ENCODE measurements at regions not wholly inside any gene's neighbourhood (a gene's known extent, or its start where the extent isn't known, plus 50 kb on each side); places are given as distances from the start of the nearest gene placed in this dataset.
"Not testable (repeated sequence)": the region's sequence is repeated elsewhere in the genome, so short reads cannot be mapped to it uniquely, and the experiment has no call there.

DNA sequence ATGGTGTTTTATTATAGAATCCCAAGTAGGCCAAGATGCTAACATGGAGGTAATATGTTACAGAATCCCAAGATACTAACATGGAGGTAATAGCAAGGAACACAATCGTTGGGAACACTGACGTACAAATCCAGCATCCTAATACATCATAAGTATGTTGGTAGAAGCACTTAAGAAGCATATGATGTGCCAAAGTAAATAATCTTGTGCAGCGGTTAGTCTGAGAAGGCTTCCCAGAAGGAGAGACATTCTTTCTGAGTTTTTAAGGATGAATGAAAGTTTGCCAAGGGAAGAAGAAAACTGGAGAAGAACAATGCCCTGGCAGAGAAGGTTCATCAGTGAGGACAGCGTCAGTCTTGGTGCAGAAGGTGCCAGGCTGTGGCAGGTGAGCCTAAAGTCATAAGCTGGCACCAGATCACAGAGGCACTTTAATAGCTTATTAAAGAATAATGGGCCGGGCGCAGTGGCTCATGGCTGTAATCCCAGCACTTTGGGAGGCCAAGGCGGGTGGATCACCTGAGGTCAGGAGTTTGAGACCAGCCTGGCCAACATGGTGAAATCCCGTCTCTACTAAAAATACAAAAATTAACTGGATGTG, 294.5 kb upstream of the PIK3R1 start:
- intact Hi-C loops (cut with DNase I) = no loop called here
- Histone ChIP-seq H3K9me3 (no peaks in the 10 kb centered on the region), H3K27me3 (no peaks in the 10 kb centered on the region), H3K36me3 (no peaks in the 10 kb centered on the region), H3K27ac (no peak overlapping the region), H3K4me1 (no peaks in the 10 kb centered on the region), H3K4me3 (no peak overlapping the region)
- DNase-seq (ENCODE audit: extremely low spot score in 2 of 2) = no peak
- TF ChIP-seq, protein P1, sequence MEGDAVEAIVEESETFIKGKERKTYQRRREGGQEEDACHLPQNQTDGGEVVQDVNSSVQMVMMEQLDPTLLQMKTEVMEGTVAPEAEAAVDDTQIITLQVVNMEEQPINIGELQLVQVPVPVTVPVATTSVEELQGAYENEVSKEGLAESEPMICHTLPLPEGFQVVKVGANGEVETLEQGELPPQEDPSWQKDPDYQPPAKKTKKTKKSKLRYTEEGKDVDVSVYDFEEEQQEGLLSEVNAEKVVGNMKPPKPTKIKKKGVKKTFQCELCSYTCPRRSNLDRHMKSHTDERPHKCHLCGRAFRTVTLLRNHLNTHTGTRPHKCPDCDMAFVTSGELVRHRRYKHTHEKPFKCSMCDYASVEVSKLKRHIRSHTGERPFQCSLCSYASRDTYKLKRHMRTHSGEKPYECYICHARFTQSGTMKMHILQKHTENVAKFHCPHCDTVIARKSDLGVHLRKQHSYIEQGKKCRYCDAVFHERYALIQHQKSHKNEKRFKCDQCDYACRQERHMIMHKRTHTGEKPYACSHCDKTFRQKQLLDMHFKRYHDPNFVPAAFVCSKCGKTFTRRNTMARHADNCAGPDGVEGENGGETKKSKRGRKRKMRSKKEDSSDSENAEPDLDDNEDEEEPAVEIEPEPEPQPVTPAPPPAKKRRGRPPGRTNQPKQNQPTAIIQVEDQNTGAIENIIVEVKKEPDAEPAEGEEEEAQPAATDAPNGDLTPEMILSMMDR (IDR thresholded peaks at IDR 0.05) = no peak
- TF ChIP-seq POLR2AphosphoS5 (IDR thresholded peaks at IDR 0.05; ENCODE audit: insufficient read depth in 1 of 2, low read depth in 1 of 2) (no peak), POLR2A (IDR thresholded peaks at IDR 0.05) (no peak)

DNA sequence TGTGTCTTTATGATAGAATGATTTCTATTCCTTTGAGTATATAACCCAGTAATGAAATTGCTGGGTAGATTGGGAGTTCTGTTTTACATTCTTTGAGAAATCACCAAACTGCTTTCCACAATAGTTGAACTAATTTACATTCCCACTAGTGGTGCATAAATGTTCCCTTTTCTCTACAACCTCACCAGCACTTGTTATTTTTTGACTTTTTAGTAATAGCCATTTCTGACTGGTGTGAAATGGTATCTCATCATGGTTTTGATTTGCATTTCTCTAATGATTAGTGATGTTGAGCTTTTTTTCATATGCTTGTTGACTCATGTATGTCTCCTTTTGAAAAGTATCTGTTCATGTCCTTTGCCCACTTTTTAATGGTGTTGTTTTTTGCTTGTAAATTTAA, 296.0 kb upstream of the PIK3R1 start:
- H3K27ac ChIP-seq; H3K4me3 ChIP-seq; intact Hi-C loops (cut with DNase I); DNase-seq (ENCODE audit: extremely low spot score in 2 of 2); H3K9me3 ChIP-seq; H3K36me3 ChIP-seq; H3K27me3 ChIP-seq: not testable (repeated sequence)
- peaks cover 15% of the 10 kb centered on the region for H3K4me1 ChIP-seq

DNA sequence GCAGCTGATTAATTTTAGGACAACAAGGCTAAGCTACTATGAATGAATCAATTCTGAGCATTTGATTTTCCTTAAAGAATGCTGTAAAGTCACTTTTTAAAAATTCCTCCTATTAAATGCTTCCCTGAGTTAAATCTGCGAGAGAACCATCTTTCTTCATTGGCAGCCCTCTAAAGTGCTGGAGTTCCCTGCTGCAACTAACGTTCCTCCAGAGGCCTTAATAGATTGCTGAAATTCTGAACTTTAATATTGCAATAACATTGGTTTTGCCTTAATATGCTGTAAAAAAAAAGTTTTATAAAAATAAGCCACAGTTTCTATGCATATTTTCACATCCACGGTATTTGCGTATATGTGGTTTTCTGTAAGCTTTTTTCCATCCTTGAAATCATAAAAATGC, 298.0 kb upstream of the PIK3R1 start:
- peaks cover 23% of the 10 kb centered on the region for H3K4me1 ChIP-seq
- no peak overlapping the region for H3K4me3 ChIP-seq
- H3K9me3 ChIP-seq = no peaks in the 10 kb centered on the region
- H3K27ac ChIP-seq = no peak overlapping the region
- TF ChIP-seq POLR2A (IDR thresholded peaks at IDR 0.05) (no peak), POLR2AphosphoS5 (IDR thresholded peaks at IDR 0.05; ENCODE audit: insufficient read depth in 1 of 2, low read depth in 1 of 2) (no peak)
- TF ChIP-seq, protein P1 (IDR thresholded peaks at IDR 0.05) = no peak
- H3K36me3 ChIP-seq = no peaks in the 10 kb centered on the region
- no peaks in the 10 kb centered on the region for H3K27me3 ChIP-seq
- no peak for DNase-seq (ENCODE audit: extremely low spot score in 2 of 2)
- intact Hi-C loops (cut with DNase I) = no loop called here

DNA sequence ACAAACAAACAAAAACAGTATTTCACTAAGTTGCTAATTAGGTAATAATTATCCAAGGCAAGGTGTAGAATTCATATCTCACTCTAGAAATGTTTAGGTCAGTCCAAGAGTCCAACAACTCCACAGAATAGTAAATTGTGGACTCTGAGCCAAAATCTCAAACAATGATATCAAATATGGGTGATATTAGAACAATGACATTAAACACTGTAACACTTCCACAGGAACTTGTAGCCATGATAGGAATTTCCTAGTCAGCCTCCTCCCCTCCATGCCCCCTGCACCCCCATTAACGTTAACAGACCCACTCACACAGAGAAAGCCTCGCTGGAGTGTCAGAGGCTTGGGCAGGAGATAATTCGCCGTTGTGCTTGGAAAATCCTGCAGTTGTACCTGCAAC, 305.0 kb upstream of the PIK3R1 start:
- Histone ChIP-seq H3K27ac (no peak overlapping the region), H3K27me3 (no peaks in the 10 kb centered on the region), H3K4me1 (peaks cover 18% of the 10 kb centered on the region), H3K36me3 (no peaks in the 10 kb centered on the region), H3K4me3 (no peak overlapping the region), H3K9me3 (no peaks in the 10 kb centered on the region)
- no peak for DNase-seq (ENCODE audit: extremely low spot score in 2 of 2)
- TF ChIP-seq POLR2A (IDR thresholded peaks at IDR 0.05) (no peak), POLR2AphosphoS5 (IDR thresholded peaks at IDR 0.05; ENCODE audit: insufficient read depth in 1 of 2, low read depth in 1 of 2) (no peak)
- TF ChIP-seq, protein P1 (IDR thresholded peaks at IDR 0.05) = no peak
- intact Hi-C loops (cut with DNase I) = no loop called here

DNA sequence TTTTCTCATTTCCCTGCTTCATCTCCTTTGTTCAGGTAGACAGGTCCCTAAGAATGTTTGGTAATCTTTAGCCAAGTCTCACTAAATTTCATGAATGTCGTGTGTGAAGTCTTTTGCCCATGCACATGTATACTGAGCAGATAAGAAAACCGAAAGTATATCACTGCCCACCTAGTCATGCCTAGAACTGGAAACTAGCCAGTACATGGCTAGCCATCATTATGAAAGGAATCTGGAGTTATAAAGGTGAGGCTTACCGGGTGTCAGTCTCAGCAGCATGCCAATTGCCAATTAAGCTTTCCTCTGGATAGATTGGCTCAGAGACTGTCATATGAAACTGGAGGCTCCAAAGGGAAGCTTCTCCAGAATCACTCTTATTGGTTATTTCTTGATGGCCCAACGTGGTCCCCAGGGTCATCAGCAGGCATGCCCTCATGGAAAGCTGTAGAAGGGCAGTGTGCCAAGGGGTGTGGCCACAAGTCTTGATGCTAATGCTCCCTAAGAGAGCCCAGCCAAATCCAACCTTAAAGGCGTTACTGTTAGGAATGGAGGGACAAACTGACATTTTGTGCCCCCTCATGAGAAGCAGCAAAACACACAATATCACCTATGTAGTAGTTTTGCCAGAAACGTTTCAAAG, 307.3 kb upstream of the PIK3R1 start:
- TF ChIP-seq, protein P1 (IDR thresholded peaks at IDR 0.05) = no peak
- intact Hi-C loops (cut with DNase I) = no loop called here
- no peak for DNase-seq (ENCODE audit: extremely low spot score in 2 of 2)
- H3K36me3 ChIP-seq = no peaks in the 10 kb centered on the region
- H3K4me1 ChIP-seq = peaks cover 12% of the 10 kb centered on the region
- no peak overlapping the region for H3K4me3 ChIP-seq
- H3K27ac ChIP-seq = no peak overlapping the region
- no peaks in the 10 kb centered on the region for H3K27me3 ChIP-seq
- no peaks in the 10 kb centered on the region for H3K9me3 ChIP-seq

All from vagina (tissue), 2 donors.